Osteoblast (primary cell): ENCODE measurements at regions not wholly inside any gene's neighbourhood (a gene's known extent, or its start where the extent isn't known, plus 50 kb on each side); places are given as distances from the start of the nearest gene placed in this dataset.

Experiments
- DNase-seq: peaks from one replicate; pipeline ENCODE4 v3.0.0; 2011; ENCODE audit warnings: low spot score, mixed read lengths; ENCODE audit not compliant: insufficient read length; ENCODE audit errors: missing footprints
- H2AFZ ChIP-seq: 2 replicates; pipeline ENCODE4 v1.6.0; 2011; ENCODE audit warnings: mild to moderate bottlenecking, low read length
- H3K27ac ChIP-seq: 2 replicates; pipeline ENCODE4 v1.5.1; 2011; ENCODE audit warnings: mild to moderate bottlenecking, low read depth, low read length, moderate library complexity
- H3K27me3 ChIP-seq: 2 replicates; pipeline ENCODE4 v1.6.0; 2012; ENCODE audit warnings: mild to moderate bottlenecking, control low read depth, inconsistent platforms, low read length, moderate library complexity; ENCODE audit not compliant: insufficient read depth
- H3K36me3 ChIP-seq: 2 replicates; pipeline ENCODE4 v1.5.1; 2011; ENCODE audit warnings: mild to moderate bottlenecking, low read length, control low read depth, moderate library complexity; ENCODE audit not compliant: insufficient read depth
- H3K4me1 ChIP-seq: 2 replicates; pipeline ENCODE4 v1.5.1; 2011; ENCODE audit warnings: mild to moderate bottlenecking, low read length, control low read depth, moderate library complexity; ENCODE audit not compliant: insufficient read depth
- H3K4me2 ChIP-seq: 2 replicates; pipeline ENCODE4 v1.6.0; 2011; ENCODE audit warnings: mild to moderate bottlenecking, low read length; ENCODE audit not compliant: insufficient read depth
- H3K4me3 ChIP-seq: fragments of 200-600 bp; sonication (generic); 3 replicates; pipeline ENCODE4 v1.5.1; 2012; ENCODE audit warnings: mild to moderate bottlenecking, low read length, inconsistent platforms; ENCODE audit not compliant: insufficient read depth
- H3K79me2 ChIP-seq: 2 replicates; pipeline ENCODE4 v1.6.0; 2012; ENCODE audit warnings: mild to moderate bottlenecking, low read length, control low read depth, inconsistent platforms; ENCODE audit not compliant: insufficient read depth
- H3K9me3 ChIP-seq: 2 replicates; pipeline ENCODE4 v1.5.1; 2011; ENCODE audit warnings: low read depth, low read length, control low read depth
- H4K20me1 ChIP-seq: 2 replicates; pipeline ENCODE4 v1.6.0; 2012; ENCODE audit warnings: mild to moderate bottlenecking, low read length, control low read depth; ENCODE audit not compliant: insufficient read depth
- CTCF ChIP-seq: IDR thresholded peaks from 2 replicates; pipeline ENCODE4 v1.5.1; 2011; ENCODE audit warnings: mild to moderate bottlenecking, low read depth, low read length, moderate library complexity; ENCODE audit errors: extremely low read depth

- no peak for TF ChIP-seq CTCF
- H3K36me3 ChIP-seq, result no peaks in the 10 kb centered on the region
- no peak for DNase-seq
Observed at GRCh38 chr5:61683926-61684325, 351.9 kb downstream of the ZSWIM6 start.

GRCh38 chr5:61686491-61687257 lies 354.6 kb downstream of the ZSWIM6 start:
- H3K4me1 ChIP-seq, result no peaks in the 10 kb centered on the region
- DNase-seq, result no peak
- no peaks in the 10 kb centered on the region for H3K9me3 ChIP-seq
- TF ChIP-seq CTCF, result no peak
- no peak overlapping the region for H3K4me3 ChIP-seq
- no peak overlapping the region for H3K4me2 ChIP-seq
- peaks cover 5% of the 10 kb centered on the region for H3K27me3 ChIP-seq
- H2AFZ ChIP-seq, result no peak overlapping the region
- no peaks in the 10 kb centered on the region for H4K20me1 ChIP-seq
- no peaks in the 10 kb centered on the region for H3K36me3 ChIP-seq
- no peak overlapping the region for H3K27ac ChIP-seq
- H3K79me2 ChIP-seq, result no peaks in the 10 kb centered on the region

More at GRCh38 chr5:61683926-61684325, 351.9 kb downstream of the ZSWIM6 start:
- H2AFZ ChIP-seq, result no peak overlapping the region
- H3K27me3 ChIP-seq, result peaks cover 2% of the 10 kb centered on the region
- no peak overlapping the region for H3K4me2 ChIP-seq
- no peaks in the 10 kb centered on the region for H3K4me1 ChIP-seq
- H4K20me1 ChIP-seq, result no peaks in the 10 kb centered on the region
- no peak overlapping the region for H3K4me3 ChIP-seq
- H3K9me3 ChIP-seq, result no peaks in the 10 kb centered on the region
- no peak overlapping the region for H3K27ac ChIP-seq
- no peaks in the 10 kb centered on the region for H3K79me2 ChIP-seq

GRCh38 chr5:61687371-61687770 lies 355.3 kb downstream of the ZSWIM6 start:
- no peak for TF ChIP-seq CTCF
- DNase-seq, result no peak

GRCh38 chr5:61689153-61689846 lies 357.2 kb downstream of the ZSWIM6 start:
- Histone ChIP-seq H3K4me3 (no peak overlapping the region), H3K36me3 (no peaks in the 10 kb centered on the region), H3K27ac (no peak overlapping the region), H3K4me1 (no peaks in the 10 kb centered on the region), H4K20me1 (no peaks in the 10 kb centered on the region), H3K27me3 (peaks cover 5% of the 10 kb centered on the region), H2AFZ (no peak overlapping the region), H3K9me3 (no peaks in the 10 kb centered on the region), H3K4me2 (no peak overlapping the region), H3K79me2 (no peaks in the 10 kb centered on the region)
- TF ChIP-seq CTCF, result no peak
- DNase-seq, result no peak

More at GRCh38 chr5:61687371-61687770, 355.3 kb downstream of the ZSWIM6 start:
- Histone ChIP-seq H3K27ac (no peak overlapping the region), H3K79me2 (no peaks in the 10 kb centered on the region), H2AFZ (no peak overlapping the region), H3K9me3 (no peaks in the 10 kb centered on the region), H3K36me3 (no peaks in the 10 kb centered on the region), H3K4me2 (no peak overlapping the region), H4K20me1 (no peaks in the 10 kb centered on the region), H3K4me1 (no peaks in the 10 kb centered on the region), H3K4me3 (no peak overlapping the region), H3K27me3 (peaks cover 5% of the 10 kb centered on the region)
